ENCODE measurements at regions not wholly inside any gene's neighbourhood (a gene's known extent, or its start where the extent isn't known, plus 50 kb on each side); places are given as distances from the start of the nearest gene placed in this dataset.

GRCh38 chr22:26853495-26853894, 196.1 kb downstream of the MIAT start:
- TF ChIP-seq POLR2AphosphoS5 (IDR thresholded peaks at IDR 0.05; ENCODE audit: low read depth, low read length) (no peak), SIN3A (IDR thresholded peaks at IDR 0.05; ENCODE audit: borderline replicate concordance, insufficient read depth, low read length) (no peak)
- TF ChIP-seq, protein P1, sequence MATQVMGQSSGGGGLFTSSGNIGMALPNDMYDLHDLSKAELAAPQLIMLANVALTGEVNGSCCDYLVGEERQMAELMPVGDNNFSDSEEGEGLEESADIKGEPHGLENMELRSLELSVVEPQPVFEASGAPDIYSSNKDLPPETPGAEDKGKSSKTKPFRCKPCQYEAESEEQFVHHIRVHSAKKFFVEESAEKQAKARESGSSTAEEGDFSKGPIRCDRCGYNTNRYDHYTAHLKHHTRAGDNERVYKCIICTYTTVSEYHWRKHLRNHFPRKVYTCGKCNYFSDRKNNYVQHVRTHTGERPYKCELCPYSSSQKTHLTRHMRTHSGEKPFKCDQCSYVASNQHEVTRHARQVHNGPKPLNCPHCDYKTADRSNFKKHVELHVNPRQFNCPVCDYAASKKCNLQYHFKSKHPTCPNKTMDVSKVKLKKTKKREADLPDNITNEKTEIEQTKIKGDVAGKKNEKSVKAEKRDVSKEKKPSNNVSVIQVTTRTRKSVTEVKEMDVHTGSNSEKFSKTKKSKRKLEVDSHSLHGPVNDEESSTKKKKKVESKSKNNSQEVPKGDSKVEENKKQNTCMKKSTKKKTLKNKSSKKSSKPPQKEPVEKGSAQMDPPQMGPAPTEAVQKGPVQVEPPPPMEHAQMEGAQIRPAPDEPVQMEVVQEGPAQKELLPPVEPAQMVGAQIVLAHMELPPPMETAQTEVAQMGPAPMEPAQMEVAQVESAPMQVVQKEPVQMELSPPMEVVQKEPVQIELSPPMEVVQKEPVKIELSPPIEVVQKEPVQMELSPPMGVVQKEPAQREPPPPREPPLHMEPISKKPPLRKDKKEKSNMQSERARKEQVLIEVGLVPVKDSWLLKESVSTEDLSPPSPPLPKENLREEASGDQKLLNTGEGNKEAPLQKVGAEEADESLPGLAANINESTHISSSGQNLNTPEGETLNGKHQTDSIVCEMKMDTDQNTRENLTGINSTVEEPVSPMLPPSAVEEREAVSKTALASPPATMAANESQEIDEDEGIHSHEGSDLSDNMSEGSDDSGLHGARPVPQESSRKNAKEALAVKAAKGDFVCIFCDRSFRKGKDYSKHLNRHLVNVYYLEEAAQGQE (IDR thresholded peaks at IDR 0.05; ENCODE audit: insufficient read depth in 1 of 2, low read depth in 2 of 2, low read length in 2 of 2) = no peak

Measured in PFSK-1 (cell line).